ENCODE measurements at regions not wholly inside any gene's neighbourhood (a gene's known extent, or its start where the extent isn't known, plus 50 kb on each side); places are given as distances from the start of the nearest gene placed in this dataset.

- no peak for DNase-seq (ENCODE audit: low read depth in 2 of 3, low spot score in 2 of 3)
Measured at GRCh38 chr2:114063346-114063745, 173.5 kb downstream of the ACTR3 start.

DNA sequence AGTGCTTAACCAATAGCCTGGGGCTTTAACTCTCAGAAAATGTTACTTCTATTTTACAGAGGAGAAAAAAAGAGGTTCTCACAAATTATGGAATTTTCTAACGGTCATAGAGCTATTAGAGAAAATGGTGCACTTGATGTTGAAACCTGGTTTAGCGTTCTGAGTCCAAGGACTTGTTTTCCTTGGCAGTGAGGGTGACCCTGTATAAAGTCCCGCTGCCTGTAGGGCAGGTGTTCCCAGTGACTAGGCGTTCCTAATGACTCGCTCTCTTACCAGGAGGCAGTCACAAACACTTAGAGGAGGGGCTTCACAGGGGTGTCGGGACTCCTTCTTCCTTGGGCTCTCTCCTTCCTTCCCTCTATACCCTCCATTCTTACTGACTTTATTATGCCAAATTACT is 175.8 kb downstream of the ACTR3 start:
- no peak for DNase-seq (ENCODE audit: low read depth in 2 of 3, low spot score in 2 of 3)

DNA sequence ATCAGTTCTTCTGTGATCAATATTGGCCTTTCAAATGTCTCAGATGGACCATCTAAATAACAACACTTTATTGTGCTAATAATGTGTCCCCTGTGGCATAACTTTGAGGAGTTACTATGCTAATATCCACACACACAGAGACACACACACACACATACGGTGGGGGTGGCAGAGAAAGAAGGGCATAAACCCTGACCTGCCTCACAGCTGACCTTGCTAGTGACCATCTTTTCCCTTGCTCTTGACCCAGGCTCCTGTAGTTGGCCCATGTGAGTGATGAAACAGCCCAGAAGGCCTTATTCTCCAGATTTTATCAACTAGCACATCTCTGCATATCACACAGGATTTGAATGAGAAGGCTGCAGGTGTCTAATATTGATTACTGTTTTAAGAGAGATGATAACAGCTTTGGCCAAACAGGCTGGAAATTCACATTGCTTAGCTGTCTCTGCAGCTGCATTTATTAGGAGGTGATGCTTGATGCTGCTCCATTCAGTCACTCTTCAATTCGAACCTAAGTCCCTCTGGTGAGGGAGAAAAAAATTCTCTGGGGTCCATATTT is 176.4 kb downstream of the ACTR3 start:
- no peak for DNase-seq (ENCODE audit: low read depth in 2 of 3, low spot score in 2 of 3)

DNA sequence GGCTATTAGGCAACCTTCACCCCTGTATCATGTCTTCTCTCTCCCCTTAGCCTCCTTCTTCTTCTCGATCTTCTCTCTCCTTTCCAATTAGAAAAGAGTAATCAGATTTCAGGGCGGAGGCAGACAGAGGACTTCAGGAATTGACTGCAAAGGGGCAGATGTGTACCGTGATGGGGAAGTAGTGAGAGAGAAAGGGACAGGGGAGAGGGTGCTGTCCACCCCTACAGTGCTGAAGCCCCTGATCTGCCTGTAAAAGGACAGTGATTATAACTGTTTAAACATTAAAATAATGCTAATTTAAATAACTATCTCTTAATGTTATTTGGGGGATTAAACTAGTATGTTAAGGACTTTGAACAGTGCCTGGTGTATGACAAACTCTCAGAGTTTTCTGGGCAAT is 178.5 kb downstream of the ACTR3 start:
- DNase-seq (ENCODE audit: low read depth in 2 of 3, low spot score in 2 of 3) = peak in 1 of 3 donors; percentile 6

GRCh38 chr2:114076961-114077360 is 187.1 kb downstream of the ACTR3 start:
- no peak for DNase-seq (ENCODE audit: low read depth in 2 of 3, low spot score in 2 of 3)

DNA sequence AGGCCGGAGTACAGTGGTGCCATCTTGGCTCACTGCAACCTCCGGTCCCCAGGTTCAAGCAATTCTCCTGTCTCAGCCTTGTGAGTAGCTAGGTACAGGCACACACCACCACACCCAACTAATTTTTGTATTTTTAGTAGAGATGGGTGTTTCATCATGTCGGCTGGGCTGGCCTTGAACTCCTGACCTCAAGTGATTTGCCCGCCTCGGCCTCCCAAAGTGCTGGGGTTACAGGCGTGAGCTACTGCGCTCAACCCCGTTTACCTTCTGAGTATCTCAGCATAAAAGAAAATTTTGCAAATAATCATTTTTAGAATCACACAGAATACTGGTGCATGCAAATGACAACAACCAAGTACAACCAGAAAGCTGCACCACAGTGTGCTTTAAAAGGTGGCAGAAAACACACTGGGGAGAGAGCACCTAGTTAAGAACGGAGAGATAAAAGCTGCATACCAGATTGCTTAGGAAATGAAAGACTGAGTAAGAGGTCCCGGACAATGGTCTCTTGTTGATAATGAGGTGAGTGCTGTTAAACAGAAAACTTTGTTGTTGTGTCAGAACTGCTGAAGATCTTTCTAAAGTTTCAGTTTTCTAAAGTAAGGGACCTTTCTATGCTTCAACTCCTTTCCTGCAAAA is 189.6 kb downstream of the ACTR3 start:
- DNase-seq (ENCODE audit: low read depth in 2 of 3, low spot score in 2 of 3) = no peak

GRCh38 chr2:114082731-114083433 is 193.0 kb downstream of the ACTR3 start:
- DNase-seq (ENCODE audit: low read depth in 2 of 3, low spot score in 2 of 3) = no peak

GRCh38 chr2:114083717-114084387 is 194.0 kb downstream of the ACTR3 start:
- DNase-seq (ENCODE audit: low read depth in 2 of 3, low spot score in 2 of 3) = no peak

- no peak for DNase-seq (ENCODE audit: low read depth in 2 of 3, low spot score in 2 of 3)
Measured at GRCh38 chr2:114085238-114085637, 195.3 kb downstream of the ACTR3 start.

DNA sequence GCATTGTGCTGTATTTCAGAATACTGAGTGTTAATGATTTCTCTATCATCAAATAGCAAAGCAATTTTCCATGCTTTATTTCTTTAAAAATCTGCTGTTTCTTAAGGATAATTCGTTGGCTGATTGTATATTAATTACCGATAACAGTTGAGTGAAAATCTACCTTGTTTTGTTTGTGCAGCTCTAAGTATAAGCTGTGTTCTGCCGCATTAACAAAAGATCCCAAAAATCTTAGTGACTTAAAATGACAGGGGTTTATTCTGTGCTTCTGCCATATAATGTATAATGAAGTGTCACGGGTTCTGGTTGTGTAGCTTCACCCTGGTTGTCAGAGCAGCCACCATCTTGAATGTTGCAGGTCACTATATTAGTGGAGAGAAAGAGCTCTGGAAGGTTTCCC is 196.1 kb downstream of the ACTR3 start:
- no peak for DNase-seq (ENCODE audit: low read depth in 2 of 3, low spot score in 2 of 3)

GRCh38 chr2:114089636-114090319 is 199.9 kb downstream of the ACTR3 start:
- no peak for DNase-seq (ENCODE audit: low read depth in 2 of 3, low spot score in 2 of 3)

DNA sequence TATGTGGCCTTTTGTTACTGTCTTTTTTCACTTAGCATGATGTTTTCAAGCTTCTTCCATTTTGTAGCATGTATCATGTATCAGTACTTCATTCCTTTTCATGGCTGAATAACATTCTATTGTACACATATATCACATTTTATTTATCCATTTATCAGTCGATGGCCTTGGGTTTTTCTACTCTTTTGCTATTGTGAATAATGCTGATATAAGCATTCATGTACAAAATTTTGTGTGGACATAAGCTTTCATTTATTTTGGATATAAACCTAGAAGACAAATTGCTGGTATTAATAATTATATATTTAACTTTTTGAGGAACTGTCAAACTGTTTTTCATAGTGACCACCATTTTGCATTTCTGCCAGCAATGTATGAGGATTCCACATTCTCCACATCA is 201.1 kb downstream of the ACTR3 start:
- DNase-seq (ENCODE audit: low read depth in 2 of 3, low spot score in 2 of 3) = no peak

GRCh38 chr2:114108249-114108648 is 218.4 kb downstream of the ACTR3 start:
- DNase-seq (ENCODE audit: low read depth in 2 of 3, low spot score in 2 of 3) = no peak

- DNase-seq (ENCODE audit: low read depth in 2 of 3, low spot score in 2 of 3) = no peak
Measured at GRCh38 chr2:114108824-114109416, 219.0 kb downstream of the ACTR3 start.

DNA sequence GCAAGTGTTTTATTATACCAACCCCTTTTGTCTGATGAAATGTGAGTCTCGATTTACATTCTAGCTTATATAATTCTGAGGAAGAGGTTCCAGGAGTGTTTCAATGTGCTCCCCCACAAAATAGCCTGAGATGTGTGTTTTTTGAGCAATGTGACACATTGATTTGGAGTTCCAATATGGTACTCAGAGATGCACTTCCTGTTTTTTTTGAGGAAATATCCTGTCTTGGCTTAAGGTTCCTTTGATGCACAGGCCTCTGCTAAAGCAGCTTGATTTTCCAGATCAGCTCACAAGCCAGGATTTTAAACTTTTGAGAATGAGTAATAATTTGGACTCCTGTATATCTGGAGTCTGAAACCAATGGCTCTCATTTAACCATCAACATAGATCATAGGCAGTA is 221.4 kb downstream of the ACTR3 start:
- DNase-seq (ENCODE audit: low read depth in 2 of 3, low spot score in 2 of 3) = no peak

GRCh38 chr2:114113518-114113917 is 223.6 kb downstream of the ACTR3 start:
- DNase-seq (ENCODE audit: low read depth in 2 of 3, low spot score in 2 of 3) = no peak

- no peak for DNase-seq (ENCODE audit: low read depth in 2 of 3, low spot score in 2 of 3)
Measured at GRCh38 chr2:114118088-114118487, 228.2 kb downstream of the ACTR3 start.

- DNase-seq (ENCODE audit: low read depth in 2 of 3, low spot score in 2 of 3) = no peak
Measured at GRCh38 chr2:114119862-114120261, 230.0 kb downstream of the ACTR3 start.

DNA sequence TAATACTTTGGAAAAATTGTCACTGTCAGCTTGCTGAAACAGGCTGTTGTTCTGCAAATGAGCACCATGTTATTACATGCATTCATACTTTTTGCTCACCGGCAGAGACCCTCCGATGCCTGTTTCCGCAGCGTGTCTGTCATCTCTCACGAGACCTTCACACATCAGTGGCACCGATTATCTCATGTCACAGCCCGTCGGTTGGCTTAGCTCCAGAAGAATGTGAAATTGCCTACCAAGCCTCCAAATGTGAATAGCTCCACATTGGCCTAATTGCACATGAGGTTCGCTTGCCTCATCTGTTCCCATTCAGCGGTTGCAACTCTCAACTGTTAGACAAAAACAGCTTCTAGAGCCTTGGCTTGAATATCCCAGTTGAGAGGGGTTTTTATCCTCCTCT is 233.0 kb downstream of the ACTR3 start:
- DNase-seq (ENCODE audit: low read depth in 2 of 3, low spot score in 2 of 3) = no peak

DNA sequence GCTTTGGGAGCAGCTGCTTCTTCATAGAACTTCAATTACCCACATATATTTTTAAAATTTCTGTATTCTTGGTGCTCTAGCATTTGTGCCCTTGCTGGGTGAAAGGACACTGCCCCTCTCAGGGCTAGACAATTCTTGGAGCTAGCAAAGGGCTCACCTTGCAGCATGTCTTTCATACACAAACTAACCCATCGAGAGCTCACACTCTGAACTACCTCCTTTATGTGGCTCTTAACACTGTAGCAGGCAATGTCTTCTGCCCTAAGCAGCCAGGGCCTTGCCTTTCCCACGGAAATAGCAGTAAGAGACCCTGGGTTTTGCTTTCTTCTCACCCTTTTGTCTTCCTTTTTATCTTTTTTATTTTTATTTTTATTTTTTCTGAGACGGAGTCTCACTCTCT is 234.0 kb downstream of the ACTR3 start:
- DNase-seq (ENCODE audit: low read depth in 2 of 3, low spot score in 2 of 3) = no peak

- no peak for DNase-seq (ENCODE audit: low read depth in 2 of 3, low spot score in 2 of 3)
Measured at GRCh38 chr2:114127372-114127771, 237.5 kb downstream of the ACTR3 start.
